Liver (tissue), 3 donors: ENCODE measurements at regions not wholly inside any gene's neighbourhood (a gene's known extent, or its start where the extent isn't known, plus 50 kb on each side); places are given as distances from the start of the nearest gene placed in this dataset.
A peak's percentile ranks its signal among the peaks of the same experiment; 100 is the strongest.

Experiments
- ATF3 ChIP-seq: IDR thresholded peaks from 2 replicates; pipeline ENCODE4 v1.6.1; 2016; ENCODE audit warnings: antibody characterized with exemption
- CTCF ChIP-seq: fragments of 150-350 bp; IDR thresholded peaks from 2 replicates; pipeline ENCODE4 v1.5.1; 2017; ENCODE audit warnings: improper control_type of control experiment, low read depth, low read length; ENCODE audit not compliant: missing input control
- EGR1 ChIP-seq, 2 donors: IDR thresholded peaks; 2 replicates each; pipeline ENCODE4 v1.6.1; 2016 to 2018; ENCODE audit warnings: antibody characterized with exemption in 2 of 2, low read depth in 2 of 2
- FOXA1 ChIP-seq: IDR thresholded peaks from 2 replicates; pipeline ENCODE4 v1.6.1; 2016; ENCODE audit warnings: antibody characterized with exemption
- GABPA ChIP-seq, 2 donors: IDR thresholded peaks in 1 of 2; conservative IDR thresholded peaks in 1 of 2; 2 replicates each; pipeline ENCODE4 v1.6.1; 2016; ENCODE audit warnings: antibody characterized with exemption in 2 of 2, mild to moderate bottlenecking in 1 of 2, moderate library complexity in 1 of 2
- HNF4G ChIP-seq: IDR thresholded peaks from 2 replicates; pipeline ENCODE4 v1.6.1; 2016; ENCODE audit warnings: antibody characterized with exemption
- JUND ChIP-seq, 2 donors: IDR thresholded peaks; 2 replicates each; pipeline ENCODE4 v1.6.1; 2016; ENCODE audit warnings: antibody characterized with exemption in 2 of 2
- RAD21 ChIP-seq, 2 donors: IDR thresholded peaks; 2 replicates each; pipeline ENCODE4 v1.6.1; 2016; ENCODE audit warnings: antibody characterized with exemption in 2 of 2, mild to moderate bottlenecking in 2 of 2
- REST ChIP-seq: IDR thresholded peaks from 2 replicates; pipeline ENCODE4 v1.6.1; 2016; ENCODE audit warnings: antibody characterized with exemption, mild to moderate bottlenecking
- SP1 ChIP-seq: IDR thresholded peaks from 2 replicates; pipeline ENCODE4 v1.6.1; 2018; ENCODE audit warnings: antibody characterized with exemption, mild to moderate bottlenecking
- TAF1 ChIP-seq: conservative IDR thresholded peaks from 2 replicates; pipeline ENCODE4 v1.6.1; 2016; ENCODE audit warnings: antibody characterized with exemption, mild to moderate bottlenecking
- YY1 ChIP-seq: IDR thresholded peaks from 2 replicates; pipeline ENCODE4 v1.6.1; 2016; ENCODE audit warnings: antibody characterized with exemption, mild to moderate bottlenecking
- ZBTB33 ChIP-seq: IDR thresholded peaks from 2 replicates; pipeline ENCODE4 v1.6.1; 2016; ENCODE audit warnings: antibody characterized with exemption
- TF ChIP-seq, protein P1 (sequence below): IDR thresholded peaks from 2 replicates; pipeline ENCODE4 v1.6.1; 2016; ENCODE audit warnings: antibody characterized with exemption
- donor health status: healthy.
- donor health status: healthy.

- TF ChIP-seq CTCF (no peak), RAD21 (IDR thresholded peaks at IDR 0.05) (peak in 1 of 2 donors; percentile 4), REST (no peak), GABPA (IDR thresholded peaks at IDR 0.05 in 1 of 2, conservative IDR thresholded peaks at IDR 0.05 in 1 of 2) (no peak), FOXA1 (no peak), YY1 (no peak), JUND (IDR thresholded peaks at IDR 0.05) (no peak), TAF1 (no peak), ATF3 (no peak), ZBTB33 (no peak), SP1 (no peak), EGR1 (IDR thresholded peaks at IDR 0.05; ENCODE audit: low read depth in 2 of 2) (no peak), HNF4G (no peak)
- TF ChIP-seq, protein P1, sequence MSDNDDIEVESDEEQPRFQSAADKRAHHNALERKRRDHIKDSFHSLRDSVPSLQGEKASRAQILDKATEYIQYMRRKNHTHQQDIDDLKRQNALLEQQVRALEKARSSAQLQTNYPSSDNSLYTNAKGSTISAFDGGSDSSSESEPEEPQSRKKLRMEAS: no peak
Observed at GRCh38 chr14:84254290-84254689, 1275.7 kb upstream of the FLRT2 start.
